ENCODE measurements at regions not wholly inside any gene's neighbourhood (a gene's known extent, or its start where the extent isn't known, plus 50 kb on each side); places are given as distances from the start of the nearest gene placed in this dataset.

DNA sequence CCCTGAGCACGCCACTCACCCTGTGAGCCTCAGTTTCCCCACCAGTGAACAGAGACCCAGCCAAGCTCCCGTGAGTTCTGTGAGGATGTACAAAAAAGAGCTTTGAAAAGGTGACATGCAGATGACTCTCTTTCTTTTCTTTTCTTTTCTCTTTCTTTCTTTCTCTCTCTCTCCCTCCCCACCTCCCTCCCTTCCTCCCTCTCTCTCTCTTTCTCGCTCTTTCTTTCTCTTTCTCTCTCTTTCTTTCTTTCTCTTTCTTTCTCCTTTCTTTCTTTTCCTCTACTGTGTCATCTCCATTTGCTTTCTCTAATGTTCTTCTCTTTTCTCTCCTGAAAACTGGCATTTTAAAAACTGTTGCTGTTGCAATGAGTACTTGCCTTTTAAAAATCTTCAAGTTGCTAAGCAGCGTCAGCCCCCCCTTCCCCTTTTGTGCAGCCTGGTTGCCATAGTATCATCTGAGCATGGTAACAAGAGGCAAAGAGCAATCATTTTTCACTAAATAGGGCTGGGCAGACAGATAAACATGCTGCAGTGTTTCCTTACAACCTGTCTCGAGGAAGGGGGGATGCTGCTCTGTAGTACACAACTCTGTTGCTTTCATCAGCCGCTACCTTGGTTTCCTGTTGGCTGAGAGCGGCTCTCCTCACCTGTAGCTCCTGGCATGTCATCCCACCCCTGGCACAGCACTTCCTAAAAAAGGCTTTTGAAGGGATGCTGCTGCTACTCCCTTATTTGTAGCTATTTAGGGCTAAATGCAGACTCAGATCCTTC lies 108.7 kb upstream of the MBNL2 start:
- Histone ChIP-seq H3K27me3 (ENCODE audit: control insufficient read depth, insufficient read depth, low read length) (no peaks in the 10 kb centered on the region), H3K4me3 (ENCODE audit: low read depth, low read length) (no peak overlapping the region), H3K36me3 (ENCODE audit: control insufficient read depth, insufficient read depth, low read length) (no peaks in the 10 kb centered on the region)
- CTCF ChIA-PET: interaction anchor here (1.0 to 9.6 kb wide), 6 partner anchors 96 to 248 kb away, joined by 3 to 99 read pairs (median 4); no protein-coding TSS in a partner anchor
- TF ChIP-seq, protein P1, sequence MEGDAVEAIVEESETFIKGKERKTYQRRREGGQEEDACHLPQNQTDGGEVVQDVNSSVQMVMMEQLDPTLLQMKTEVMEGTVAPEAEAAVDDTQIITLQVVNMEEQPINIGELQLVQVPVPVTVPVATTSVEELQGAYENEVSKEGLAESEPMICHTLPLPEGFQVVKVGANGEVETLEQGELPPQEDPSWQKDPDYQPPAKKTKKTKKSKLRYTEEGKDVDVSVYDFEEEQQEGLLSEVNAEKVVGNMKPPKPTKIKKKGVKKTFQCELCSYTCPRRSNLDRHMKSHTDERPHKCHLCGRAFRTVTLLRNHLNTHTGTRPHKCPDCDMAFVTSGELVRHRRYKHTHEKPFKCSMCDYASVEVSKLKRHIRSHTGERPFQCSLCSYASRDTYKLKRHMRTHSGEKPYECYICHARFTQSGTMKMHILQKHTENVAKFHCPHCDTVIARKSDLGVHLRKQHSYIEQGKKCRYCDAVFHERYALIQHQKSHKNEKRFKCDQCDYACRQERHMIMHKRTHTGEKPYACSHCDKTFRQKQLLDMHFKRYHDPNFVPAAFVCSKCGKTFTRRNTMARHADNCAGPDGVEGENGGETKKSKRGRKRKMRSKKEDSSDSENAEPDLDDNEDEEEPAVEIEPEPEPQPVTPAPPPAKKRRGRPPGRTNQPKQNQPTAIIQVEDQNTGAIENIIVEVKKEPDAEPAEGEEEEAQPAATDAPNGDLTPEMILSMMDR (IDR thresholded peaks at IDR 0.05; ENCODE audit: insufficient read depth, low read depth, low read length): no peak
- DNase-seq (ENCODE audit: low read depth): no peak
- POLR2A ChIA-PET: no interaction called here

DNA sequence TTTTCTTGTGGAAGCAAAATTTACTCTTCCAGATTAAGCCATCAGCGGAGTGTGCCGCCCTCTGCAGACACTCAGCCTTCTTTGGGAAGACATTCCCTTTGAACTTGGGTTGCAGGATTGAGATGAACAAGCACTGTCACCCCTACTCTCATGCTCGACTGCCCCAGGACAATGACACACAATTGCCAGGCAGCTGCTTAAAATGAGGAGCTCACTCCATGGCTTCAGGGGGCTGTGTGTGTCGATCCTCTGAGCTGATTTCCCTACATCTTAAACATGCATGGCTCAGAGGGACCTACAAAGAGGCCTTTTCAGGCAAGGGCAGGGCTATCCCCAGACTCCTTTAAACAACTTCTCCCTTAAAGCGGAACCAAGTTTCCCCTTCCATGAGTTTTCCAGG lies 107.5 kb upstream of the MBNL2 start:
- H3K4me3 ChIP-seq (ENCODE audit: low read depth, low read length): no peak overlapping the region
- no peaks in the 10 kb centered on the region for H3K27me3 ChIP-seq (ENCODE audit: control insufficient read depth, insufficient read depth, low read length)
- CTCF ChIA-PET: interaction anchor here (1.2 to 9.6 kb wide), 3 partner anchors 27 to 247 kb away, joined by 3 to 99 read pairs (median 5); no protein-coding TSS in a partner anchor
- POLR2A ChIA-PET: no interaction called here
- TF ChIP-seq, protein P1 (IDR thresholded peaks at IDR 0.05; ENCODE audit: insufficient read depth, low read depth, low read length): no peak
- DNase-seq (ENCODE audit: low read depth): no peak
- H3K36me3 ChIP-seq (ENCODE audit: control insufficient read depth, insufficient read depth, low read length): no peaks in the 10 kb centered on the region

DNA sequence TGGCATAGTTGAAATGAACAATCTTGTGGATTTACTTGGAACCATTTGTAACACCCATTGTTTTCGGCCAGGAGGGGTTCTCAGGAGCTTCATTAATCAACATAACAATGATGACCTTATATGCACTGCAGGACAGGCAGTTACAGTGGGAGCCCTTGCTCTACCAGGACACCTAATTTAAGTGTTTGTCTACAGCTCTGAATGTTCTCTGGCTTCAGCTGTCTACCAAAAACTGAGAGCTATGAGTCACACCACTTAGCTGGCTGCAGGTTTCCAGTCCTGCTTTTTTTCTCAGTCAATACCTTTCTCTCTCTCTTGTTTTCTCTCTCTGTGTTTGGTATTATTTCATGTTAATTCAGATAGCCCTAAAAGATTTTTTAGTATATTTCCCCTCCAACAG lies 105.4 kb upstream of the MBNL2 start:
- no peak for DNase-seq (ENCODE audit: low read depth)
- Histone ChIP-seq H3K27me3 (ENCODE audit: control insufficient read depth, insufficient read depth, low read length) (no peaks in the 10 kb centered on the region), H3K36me3 (ENCODE audit: control insufficient read depth, insufficient read depth, low read length) (no peaks in the 10 kb centered on the region), H3K4me3 (ENCODE audit: low read depth, low read length) (no peak overlapping the region)
- CTCF ChIA-PET: interaction anchor here (1.1 to 1.3 kb wide), 2 partner anchors 8 to 96 kb away, joined by 3 to 4 read pairs; no protein-coding TSS in a partner anchor
- POLR2A ChIA-PET: no interaction called here
- TF ChIP-seq, protein P1 (IDR thresholded peaks at IDR 0.05; ENCODE audit: insufficient read depth, low read depth, low read length): no peak

DNA sequence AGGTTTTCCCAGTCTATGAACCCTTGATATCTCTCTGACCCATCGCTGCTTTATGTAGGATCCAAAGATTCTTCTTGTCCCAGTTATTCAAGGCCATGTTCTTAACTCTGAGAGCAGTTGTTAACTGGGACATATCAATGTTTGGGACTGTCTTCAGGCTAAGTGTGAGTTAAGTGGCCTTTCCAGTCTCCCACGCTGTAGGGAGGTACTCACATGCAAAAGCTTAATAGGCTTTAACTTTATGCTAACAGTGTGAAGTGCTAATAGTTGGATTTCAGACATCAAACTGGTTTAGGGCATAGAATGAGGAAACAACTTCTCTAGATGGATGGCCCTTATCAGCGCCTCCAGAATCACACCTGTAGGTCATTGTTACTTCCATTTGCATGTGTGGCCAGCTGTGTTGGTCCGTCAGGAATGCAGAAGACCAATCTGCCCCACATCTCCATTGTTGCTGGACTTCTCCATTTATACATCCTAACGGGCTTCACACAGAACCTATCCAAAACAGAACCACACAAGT lies 104.7 kb upstream of the MBNL2 start:
- Histone ChIP-seq H3K36me3 (ENCODE audit: control insufficient read depth, insufficient read depth, low read length) (no peaks in the 10 kb centered on the region), H3K27me3 (ENCODE audit: control insufficient read depth, insufficient read depth, low read length) (no peaks in the 10 kb centered on the region), H3K4me3 (ENCODE audit: low read depth, low read length) (no peak overlapping the region)
- TF ChIP-seq, protein P1 (IDR thresholded peaks at IDR 0.05; ENCODE audit: insufficient read depth, low read depth, low read length): no peak
- POLR2A ChIA-PET: no interaction called here
- CTCF ChIA-PET: interaction anchor here (1.0 to 1.1 kb wide), 2 partner anchors 8 to 242 kb away, joined by 4 to 5 read pairs; no protein-coding TSS in a partner anchor
- DNase-seq (ENCODE audit: low read depth): no peak

DNA sequence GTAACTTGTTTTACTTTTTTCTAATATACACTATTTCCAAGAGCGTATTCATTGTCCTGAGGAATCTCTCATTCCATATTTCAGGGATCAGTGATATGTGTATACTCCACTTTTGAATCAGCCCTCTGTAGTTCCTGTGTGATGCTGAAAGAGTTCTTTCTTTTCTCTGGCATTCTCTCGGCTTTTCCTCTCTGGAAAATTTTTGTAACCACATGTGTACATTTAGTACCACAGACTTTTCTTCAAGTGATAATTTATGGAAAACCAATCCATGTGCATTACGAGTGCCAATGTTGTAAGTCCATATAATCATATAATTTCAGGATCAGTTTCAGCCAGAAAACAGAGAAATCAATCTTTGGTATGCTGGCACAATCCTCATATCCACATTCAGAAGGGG lies 102.2 kb upstream of the MBNL2 start:
- TF ChIP-seq, protein P1 (IDR thresholded peaks at IDR 0.05; ENCODE audit: insufficient read depth, low read depth, low read length): no peak
- POLR2A ChIA-PET: no interaction called here

More for the DNA sequence above, 102.2 kb upstream of the MBNL2 start:
- Histone ChIP-seq H3K27me3 (ENCODE audit: control insufficient read depth, insufficient read depth, low read length) (no peaks in the 10 kb centered on the region), H3K4me3 (ENCODE audit: low read depth, low read length) (no peak overlapping the region), H3K36me3 (ENCODE audit: control insufficient read depth, insufficient read depth, low read length) (no peaks in the 10 kb centered on the region)
- CTCF ChIA-PET: interaction anchor here (1.3 kb wide), 1 partner anchor 10 kb away, joined by 3 read pairs; no protein-coding TSS in a partner anchor
- no peak for DNase-seq (ENCODE audit: low read depth)
